Common myeloid progenitor, CD34-positive (primary cell): ENCODE measurements at regions not wholly inside any gene's neighbourhood (a gene's known extent, or its start where the extent isn't known, plus 50 kb on each side); places are given as distances from the start of the nearest gene placed in this dataset.

Source experiments
- CTCF ChIA-PET: fragments of 350-600 bp; sonication (Branson Sonifier 250); formaldehyde crosslinking; loops from one replicate; lab custom pipeline; 2021; ENCODE audit warnings: antibody characterized with exemption; lab: Charles Lee
- POLR2A ChIA-PET: fragments of 350-600 bp; sonication (Branson Sonifier 250); formaldehyde crosslinking; loops from one replicate; lab custom pipeline; 2021; ENCODE audit warnings: antibody characterized with exemption; lab: Charles Lee
- DNase-seq, 3 donors: peaks; one replicate each; pipeline versions ENCODE4 v3.0.0 to v3.0.0-alpha.2; 2013
- H3K27ac ChIP-seq, 2 experiments: 1 replicate in 1 of 2; 2 replicates in 1 of 2; pipeline ENCODE4 v1.7.0; 2013; ENCODE audit warnings: inconsistent platforms in 2 of 2, low read length in 2 of 2, mild to moderate bottlenecking in 2 of 2, low read depth in 1 of 2, moderate library complexity in 1 of 2; ENCODE audit not compliant: severe bottlenecking in 2 of 2, insufficient read depth in 1 of 2, poor library complexity in 1 of 2
- H3K27me3 ChIP-seq, 5 experiments: replicated peaks in 2 of 5; 1 replicate in 3 of 5; 2 replicates in 2 of 5; pipeline versions ENCODE4 v1.6.1 to v1.7.0; 2013; ENCODE audit warnings: low read length in 4 of 5, mild to moderate bottlenecking in 2 of 5, moderate library complexity in 2 of 5, inconsistent platforms in 1 of 5; ENCODE audit not compliant: insufficient read depth in 5 of 5, control insufficient read depth in 4 of 5
- H3K36me3 ChIP-seq, 4 experiments: 1 replicate in 2 of 4; 2 replicates in 2 of 4; pipeline versions ENCODE4 v1.6.1 to v1.7.0; 2013; ENCODE audit warnings: low read length in 3 of 4, control low read depth in 1 of 4, mild to moderate bottlenecking in 1 of 4; ENCODE audit not compliant: control insufficient read depth in 4 of 4, insufficient read depth in 4 of 4
- H3K4me1 ChIP-seq, 4 experiments: 1 replicate in 3 of 4; 2 replicates in 1 of 4; pipeline versions ENCODE4 v1.6.1 to v1.7.1; 2013; ENCODE audit warnings: low read length in 3 of 4, mild to moderate bottlenecking in 3 of 4, control low read depth in 1 of 4, inconsistent platforms in 1 of 4, moderate library complexity in 1 of 4; ENCODE audit not compliant: control insufficient read depth in 4 of 4, insufficient read depth in 4 of 4; ENCODE audit errors: control extremely low read depth in 1 of 4
- H3K4me3 ChIP-seq, 7 experiments: 1 replicate in 4 of 7; 2 replicates in 3 of 7; pipeline versions ENCODE4 v1.5.1 to v1.7.0; 2013; ENCODE audit warnings: mild to moderate bottlenecking in 7 of 7, low read length in 6 of 7, moderate library complexity in 6 of 7, inconsistent platforms in 2 of 7, low read depth in 2 of 7, control low read depth in 1 of 7; ENCODE audit not compliant: insufficient read depth in 4 of 7, control insufficient read depth in 1 of 7; ENCODE audit errors: extremely low read depth in 1 of 7
- H3K9me3 ChIP-seq, 5 experiments: 1 replicate in 4 of 5; 2 replicates in 1 of 5; pipeline versions ENCODE4 v1.6.1 to v1.7.1; 2013; ENCODE audit warnings: low read length in 4 of 5, mild to moderate bottlenecking in 2 of 5, inconsistent platforms in 1 of 5, low read depth in 1 of 5, moderate library complexity in 1 of 5; ENCODE audit not compliant: control insufficient read depth in 4 of 5, insufficient read depth in 2 of 5; ENCODE audit errors: control extremely low read depth in 1 of 5
- WGBS: methylation state at CpG from one replicate; pipeline ENCODE4 v1.1.5; 2013; ENCODE audit not compliant: insufficient coverage; 5-methylcytosine and 5-hydroxymethylcytosine counted together

- Histone ChIP-seq H3K27me3 (peaks cover 0 to 2% (median 0%) of the 10 kb centered on the region in 5 experiments), H3K4me1 (no peaks in the 10 kb centered on the region), H3K36me3 (no peaks in the 10 kb centered on the region), H3K4me3 (no peak overlapping the region), H3K27ac (no peak overlapping the region), H3K9me3 (no peaks in the 10 kb centered on the region)
- WGBS, result 100% methylated on average over 1 of the region's 1 CpG
- POLR2A ChIA-PET, result no interaction called here
- CTCF ChIA-PET, result no interaction called here
- no peak for DNase-seq
These were observed 101.5 kb upstream of the GALNT5 start for GRCh38 chr2:157155992-157156391.

GRCh38 chr2:157158111-157158510, 99.4 kb upstream of the GALNT5 start:
- WGBS, result 90% methylated on average over 1 of the region's 1 CpG
- no peak for DNase-seq
- ChIA-PET POLR2A (no interaction called here), CTCF (no interaction called here)
- Histone ChIP-seq H3K4me3 (no peak overlapping the region), H3K27me3 (peaks cover 0 to 2% (median 0%) of the 10 kb centered on the region in 5 experiments), H3K36me3 (no peaks in the 10 kb centered on the region), H3K9me3 (no peaks in the 10 kb centered on the region), H3K27ac (no peak overlapping the region), H3K4me1 (no peaks in the 10 kb centered on the region)

GRCh38 chr2:157159221-157159934, 98.1 kb upstream of the GALNT5 start:
- peaks cover 0 to 3% (median 0%) of the 10 kb centered on the region in 5 experiments for H3K9me3 ChIP-seq
- POLR2A ChIA-PET, result no interaction called here
- H3K27me3 ChIP-seq, result peaks cover 0 to 2% (median 0%) of the 10 kb centered on the region in 5 experiments
- H3K4me1 ChIP-seq, result no peaks in the 10 kb centered on the region
- no peak for DNase-seq
- no peak overlapping the region for H3K4me3 ChIP-seq
- H3K27ac ChIP-seq, result no peak overlapping the region
- CTCF ChIA-PET, result no interaction called here
- WGBS, result no CpG with 5 or more reads among the region's 5 CpGs
- no peaks in the 10 kb centered on the region for H3K36me3 ChIP-seq

GRCh38 chr2:157160111-157160510, 97.4 kb upstream of the GALNT5 start:
- no peak overlapping the region for H3K27ac ChIP-seq
- no peak for DNase-seq
- H3K36me3 ChIP-seq, result no peaks in the 10 kb centered on the region
- peaks cover 0 to 9% (median 0%) of the 10 kb centered on the region in 5 experiments for H3K9me3 ChIP-seq
- CTCF ChIA-PET, result no interaction called here
- no peaks in the 10 kb centered on the region for H3K4me1 ChIP-seq
- POLR2A ChIA-PET, result no interaction called here
- H3K4me3 ChIP-seq, result no peak overlapping the region
- peaks cover 0 to 2% (median 0%) of the 10 kb centered on the region in 5 experiments for H3K27me3 ChIP-seq
- WGBS, result 22% methylated on average over 3 of the region's 3 CpGs

GRCh38 chr2:157164370-157164769, 93.1 kb upstream of the GALNT5 start:
- Histone ChIP-seq H3K36me3 (no peaks in the 10 kb centered on the region), H3K4me1 (no peaks in the 10 kb centered on the region), H3K27ac (no peak overlapping the region), H3K9me3 (peaks cover 0 to 13% (median 0%) of the 10 kb centered on the region in 5 experiments), H3K4me3 (no peak overlapping the region), H3K27me3 (peaks cover 0 to 2% (median 0%) of the 10 kb centered on the region in 5 experiments)
- DNase-seq, result no peak
- ChIA-PET CTCF (no interaction called here), POLR2A (no interaction called here)
- 100% methylated on average over 5 of the region's 5 CpGs for WGBS

GRCh38 chr2:157164891-157165290, 92.6 kb upstream of the GALNT5 start:
- POLR2A ChIA-PET, result interaction anchor here (0.6 kb wide), 1 partner anchor 599 kb away, joined by 3 read pairs; no protein-coding TSS in a partner anchor
- Histone ChIP-seq H3K4me3 (no peak overlapping the region), H3K27me3 (peaks cover 0 to 2% (median 0%) of the 10 kb centered on the region in 5 experiments), H3K36me3 (no peaks in the 10 kb centered on the region), H3K27ac (no peak overlapping the region), H3K4me1 (no peaks in the 10 kb centered on the region), H3K9me3 (peaks cover 0 to 13% (median 0%) of the 10 kb centered on the region in 5 experiments)
- WGBS, result 100% methylated on average over 1 of the region's 1 CpG
- CTCF ChIA-PET, result no interaction called here
- DNase-seq, result no peak

GRCh38 chr2:157168501-157168900, 89.0 kb upstream of the GALNT5 start:
- Histone ChIP-seq H3K4me1 (no peaks in the 10 kb centered on the region), H3K9me3 (peaks cover 0 to 13% (median 0%) of the 10 kb centered on the region in 5 experiments), H3K27ac (no peak overlapping the region), H3K27me3 (no peaks in the 10 kb centered on the region), H3K4me3 (no peak overlapping the region), H3K36me3 (no peaks in the 10 kb centered on the region)
- WGBS, result 94% methylated on average over 2 of the region's 3 CpGs
- ChIA-PET CTCF (no interaction called here), POLR2A (no interaction called here)
- no peak for DNase-seq
